ENCODE measurements at regions not wholly inside any gene's neighbourhood (a gene's known extent, or its start where the extent isn't known, plus 50 kb on each side); places are given as distances from the start of the nearest gene placed in this dataset.

GRCh38 chr16:73543331-73543969 is 495.5 kb upstream of the ZFHX3 start:
- TF ChIP-seq ZNF114 (CRISPR knock-in tag; IDR thresholded peaks at IDR 0.05) = no peak
- H3K36me3 Mint-ChIP-seq (ENCODE audit: low read depth) = no peaks in the 10 kb centered on the region
- H3K4me2 ChIP-seq = peak overlapping the region; percentile 50
- no peaks in the 10 kb centered on the region for H3K36me3 ChIP-seq (ENCODE audit: insufficient read depth)
- H2AFZ ChIP-seq = peak overlapping the region; percentile 75
- ATAC-seq = peak; percentile 21
- no peak overlapping the region; the same call in 1 of the 2 replicates for H3K27ac Mint-ChIP-seq
- DNase-seq (ENCODE audit: low spot score) = no peak
- H3K27ac ChIP-seq (ENCODE audit: low read depth) = no peak overlapping the region
- H3K9me2 ChIP-seq (ENCODE audit: insufficient read depth) = no peaks in the 10 kb centered on the region
- H3K9me3 Mint-ChIP-seq = no peaks in the 10 kb centered on the region
- no peaks in the 10 kb centered on the region for H3F3A ChIP-seq (replicated peaks; ENCODE audit: low read depth)
- H3K79me2 ChIP-seq (replicated peaks; ENCODE audit: insufficient read depth) = no peaks in the 10 kb centered on the region
- H4K20me1 ChIP-seq (replicated peaks; ENCODE audit: insufficient read depth) = no peaks in the 10 kb centered on the region
- H3K4me3 Mint-ChIP-seq = peak overlapping the region; percentile 31; the same call in 1 of the 3 replicates
- H3K4me1 ChIP-seq (ENCODE audit: insufficient read depth) = peaks cover 54% of the 10 kb centered on the region
- H3K4me1 Mint-ChIP-seq = peaks cover 49% of the 10 kb centered on the region
- H3K27me3 Mint-ChIP-seq (ENCODE audit: insufficient read depth, low read depth, poor library complexity) = peaks cover 4% of the 10 kb centered on the region
- H3K4me3 ChIP-seq = no peak overlapping the region
- H3K27me3 ChIP-seq (ENCODE audit: insufficient read depth) = no peaks in the 10 kb centered on the region

DNA sequence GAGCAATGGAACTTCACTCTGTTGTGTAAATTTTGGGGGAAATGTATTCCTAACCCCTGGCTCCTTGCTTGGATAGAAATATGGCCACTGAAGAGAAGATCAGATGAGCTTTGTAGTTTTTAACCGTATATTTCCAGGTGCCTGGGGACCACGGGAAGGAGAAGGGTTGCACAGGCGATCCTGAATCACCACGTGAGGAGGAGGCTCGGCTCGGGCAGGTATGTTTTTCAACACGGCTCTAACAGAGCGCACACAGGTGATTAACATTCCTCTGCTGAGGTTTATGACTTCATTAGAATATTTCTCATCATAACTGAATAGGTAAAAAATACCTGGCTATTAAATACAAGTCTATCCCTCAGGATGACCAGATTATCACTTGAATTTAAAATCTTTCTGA is 495.0 kb upstream of the ZFHX3 start:
- Histone ChIP-seq H4K20me1 (replicated peaks; ENCODE audit: insufficient read depth) (no peaks in the 10 kb centered on the region), H2AFZ (no peak overlapping the region)
- TF ChIP-seq EZH2 (IDR thresholded peaks at IDR 0.05; ENCODE audit: low read depth, unreplicated experiment) = no peak
- TF ChIP-seq, protein P1, sequence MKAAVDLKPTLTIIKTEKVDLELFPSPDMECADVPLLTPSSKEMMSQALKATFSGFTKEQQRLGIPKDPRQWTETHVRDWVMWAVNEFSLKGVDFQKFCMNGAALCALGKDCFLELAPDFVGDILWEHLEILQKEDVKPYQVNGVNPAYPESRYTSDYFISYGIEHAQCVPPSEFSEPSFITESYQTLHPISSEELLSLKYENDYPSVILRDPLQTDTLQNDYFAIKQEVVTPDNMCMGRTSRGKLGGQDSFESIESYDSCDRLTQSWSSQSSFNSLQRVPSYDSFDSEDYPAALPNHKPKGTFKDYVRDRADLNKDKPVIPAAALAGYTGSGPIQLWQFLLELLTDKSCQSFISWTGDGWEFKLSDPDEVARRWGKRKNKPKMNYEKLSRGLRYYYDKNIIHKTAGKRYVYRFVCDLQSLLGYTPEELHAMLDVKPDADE (IDR thresholded peaks at IDR 0.05) = no peak
- TF ChIP-seq JUNB (IDR thresholded peaks at IDR 0.05; ENCODE audit: unreplicated experiment) = no peak
- TF ChIP-seq EZH2phosphoT487 (IDR thresholded peaks at IDR 0.05; ENCODE audit: unreplicated experiment) = no peak
- no peak for TF ChIP-seq CREB1 (CRISPR knock-in tag; IDR thresholded peaks at IDR 0.05; ENCODE audit: low read depth)
- TF ChIP-seq, protein P2, sequence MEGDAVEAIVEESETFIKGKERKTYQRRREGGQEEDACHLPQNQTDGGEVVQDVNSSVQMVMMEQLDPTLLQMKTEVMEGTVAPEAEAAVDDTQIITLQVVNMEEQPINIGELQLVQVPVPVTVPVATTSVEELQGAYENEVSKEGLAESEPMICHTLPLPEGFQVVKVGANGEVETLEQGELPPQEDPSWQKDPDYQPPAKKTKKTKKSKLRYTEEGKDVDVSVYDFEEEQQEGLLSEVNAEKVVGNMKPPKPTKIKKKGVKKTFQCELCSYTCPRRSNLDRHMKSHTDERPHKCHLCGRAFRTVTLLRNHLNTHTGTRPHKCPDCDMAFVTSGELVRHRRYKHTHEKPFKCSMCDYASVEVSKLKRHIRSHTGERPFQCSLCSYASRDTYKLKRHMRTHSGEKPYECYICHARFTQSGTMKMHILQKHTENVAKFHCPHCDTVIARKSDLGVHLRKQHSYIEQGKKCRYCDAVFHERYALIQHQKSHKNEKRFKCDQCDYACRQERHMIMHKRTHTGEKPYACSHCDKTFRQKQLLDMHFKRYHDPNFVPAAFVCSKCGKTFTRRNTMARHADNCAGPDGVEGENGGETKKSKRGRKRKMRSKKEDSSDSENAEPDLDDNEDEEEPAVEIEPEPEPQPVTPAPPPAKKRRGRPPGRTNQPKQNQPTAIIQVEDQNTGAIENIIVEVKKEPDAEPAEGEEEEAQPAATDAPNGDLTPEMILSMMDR (conservative IDR thresholded peaks at IDR 0.05; ENCODE audit: low read depth in 2 of 2) = no peak
- no peak for TF ChIP-seq ZNF331 (CRISPR knock-in tag; IDR thresholded peaks at IDR 0.05; ENCODE audit: low read depth)
- TF ChIP-seq ZNF114 (CRISPR knock-in tag; IDR thresholded peaks at IDR 0.05) = no peak
- TF ChIP-seq, protein P3, sequence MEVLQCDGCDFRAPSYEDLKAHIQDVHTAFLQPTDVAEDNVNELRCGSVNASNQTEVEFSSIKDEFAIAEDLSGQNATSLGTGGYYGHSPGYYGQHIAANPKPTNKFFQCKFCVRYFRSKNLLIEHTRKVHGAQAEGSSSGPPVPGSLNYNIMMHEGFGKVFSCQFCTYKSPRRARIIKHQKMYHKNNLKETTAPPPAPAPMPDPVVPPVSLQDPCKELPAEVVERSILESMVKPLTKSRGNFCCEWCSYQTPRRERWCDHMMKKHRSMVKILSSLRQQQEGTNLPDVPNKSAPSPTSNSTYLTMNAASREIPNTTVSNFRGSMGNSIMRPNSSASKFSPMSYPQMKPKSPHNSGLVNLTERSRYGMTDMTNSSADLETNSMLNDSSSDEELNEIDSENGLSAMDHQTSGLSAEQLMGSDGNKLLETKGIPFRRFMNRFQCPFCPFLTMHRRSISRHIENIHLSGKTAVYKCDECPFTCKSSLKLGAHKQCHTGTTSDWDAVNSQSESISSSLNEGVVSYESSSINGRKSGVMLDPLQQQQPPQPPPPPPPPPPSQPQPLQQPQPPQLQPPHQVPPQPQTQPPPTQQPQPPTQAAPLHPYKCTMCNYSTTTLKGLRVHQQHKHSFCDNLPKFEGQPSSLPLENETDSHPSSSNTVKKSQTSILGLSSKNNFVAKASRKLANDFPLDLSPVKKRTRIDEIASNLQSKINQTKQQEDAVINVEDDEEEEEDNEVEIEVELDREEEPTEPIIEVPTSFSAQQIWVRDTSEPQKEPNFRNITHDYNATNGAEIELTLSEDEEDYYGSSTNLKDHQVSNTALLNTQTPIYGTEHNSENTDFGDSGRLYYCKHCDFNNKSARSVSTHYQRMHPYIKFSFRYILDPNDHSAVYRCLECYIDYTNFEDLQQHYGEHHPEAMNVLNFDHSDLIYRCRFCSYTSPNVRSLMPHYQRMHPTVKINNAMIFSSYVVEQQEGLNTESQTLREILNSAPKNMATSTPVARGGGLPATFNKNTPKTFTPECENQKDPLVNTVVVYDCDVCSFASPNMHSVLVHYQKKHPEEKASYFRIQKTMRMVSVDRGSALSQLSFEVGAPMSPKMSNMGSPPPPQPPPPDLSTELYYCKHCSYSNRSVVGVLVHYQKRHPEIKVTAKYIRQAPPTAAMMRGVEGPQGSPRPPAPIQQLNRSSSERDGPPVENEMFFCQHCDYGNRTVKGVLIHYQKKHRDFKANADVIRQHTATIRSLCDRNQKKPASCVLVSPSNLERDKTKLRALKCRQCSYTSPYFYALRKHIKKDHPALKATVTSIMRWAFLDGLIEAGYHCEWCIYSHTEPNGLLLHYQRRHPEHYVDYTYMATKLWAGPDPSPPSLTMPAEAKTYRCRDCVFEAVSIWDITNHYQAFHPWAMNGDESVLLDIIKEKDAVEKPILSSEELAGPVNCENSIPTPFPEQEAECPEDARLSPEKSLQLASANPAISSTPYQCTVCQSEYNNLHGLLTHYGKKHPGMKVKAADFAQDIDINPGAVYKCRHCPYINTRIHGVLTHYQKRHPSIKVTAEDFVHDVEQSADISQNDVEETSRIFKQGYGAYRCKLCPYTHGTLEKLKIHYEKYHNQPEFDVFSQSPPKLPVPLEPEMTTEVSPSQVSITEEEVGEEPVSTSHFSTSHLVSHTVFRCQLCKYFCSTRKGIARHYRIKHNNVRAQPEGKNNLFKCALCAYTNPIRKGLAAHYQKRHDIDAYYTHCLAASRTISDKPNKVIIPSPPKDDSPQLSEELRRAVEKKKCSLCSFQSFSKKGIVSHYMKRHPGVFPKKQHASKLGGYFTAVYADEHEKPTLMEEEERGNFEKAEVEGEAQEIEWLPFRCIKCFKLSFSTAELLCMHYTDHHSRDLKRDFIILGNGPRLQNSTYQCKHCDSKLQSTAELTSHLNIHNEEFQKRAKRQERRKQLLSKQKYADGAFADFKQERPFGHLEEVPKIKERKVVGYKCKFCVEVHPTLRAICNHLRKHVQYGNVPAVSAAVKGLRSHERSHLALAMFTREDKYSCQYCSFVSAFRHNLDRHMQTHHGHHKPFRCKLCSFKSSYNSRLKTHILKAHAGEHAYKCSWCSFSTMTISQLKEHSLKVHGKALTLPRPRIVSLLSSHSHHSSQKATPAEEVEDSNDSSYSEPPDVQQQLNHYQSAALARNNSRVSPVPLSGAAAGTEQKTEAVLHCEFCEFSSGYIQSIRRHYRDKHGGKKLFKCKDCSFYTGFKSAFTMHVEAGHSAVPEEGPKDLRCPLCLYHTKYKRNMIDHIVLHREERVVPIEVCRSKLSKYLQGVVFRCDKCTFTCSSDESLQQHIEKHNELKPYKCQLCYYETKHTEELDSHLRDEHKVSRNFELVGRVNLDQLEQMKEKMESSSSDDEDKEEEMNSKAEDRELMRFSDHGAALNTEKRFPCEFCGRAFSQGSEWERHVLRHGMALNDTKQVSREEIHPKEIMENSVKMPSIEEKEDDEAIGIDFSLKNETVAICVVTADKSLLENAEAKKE (CRISPR knock-in tag; IDR thresholded peaks at IDR 0.05) = no peak

More for the DNA sequence above, 495.0 kb upstream of the ZFHX3 start:
- ATAC-seq (no peak), DNase-seq (ENCODE audit: low spot score) (no peak)
- Mint-ChIP-seq H3K4me1 (peaks cover 47% of the 10 kb centered on the region), H3K4me3 (no peak overlapping the region), H3K27me3 (ENCODE audit: insufficient read depth, low read depth, poor library complexity) (peaks cover 4% of the 10 kb centered on the region), H3K27ac (no peak overlapping the region), H3K36me3 (ENCODE audit: low read depth) (no peaks in the 10 kb centered on the region), H3K9me3 (no peaks in the 10 kb centered on the region)
- Histone ChIP-seq H3K79me2 (replicated peaks; ENCODE audit: insufficient read depth) (no peaks in the 10 kb centered on the region), H3F3A (replicated peaks; ENCODE audit: low read depth) (no peaks in the 10 kb centered on the region), H3K27me3 (ENCODE audit: insufficient read depth) (no peaks in the 10 kb centered on the region), H3K4me2 (no peak overlapping the region), H3K4me1 (ENCODE audit: insufficient read depth) (peaks cover 48% of the 10 kb centered on the region), H3K27ac (ENCODE audit: low read depth) (no peak overlapping the region), H3K36me3 (ENCODE audit: insufficient read depth) (no peaks in the 10 kb centered on the region), H3K9me2 (ENCODE audit: insufficient read depth) (no peaks in the 10 kb centered on the region), H3K4me3 (no peak overlapping the region)
